Prostate gland (tissue), 2 donors: ENCODE measurements at regions not wholly inside any gene's neighbourhood (a gene's known extent, or its start where the extent isn't known, plus 50 kb on each side); places are given as distances from the start of the nearest gene placed in this dataset.

ENCODE experiments used
- DNase-seq: peaks from one replicate; pipeline ENCODE4 v3.0.0-alpha.2; 2019; ENCODE audit warnings: low spot score
- H3K27ac ChIP-seq, 2 donors: fragments of 200-600 bp; sonication (generic); 2 replicates each; pipeline ENCODE4 v1.5.1; 2017 to 2019
- H3K27me3 ChIP-seq: fragments of 200-600 bp; sonication (generic); replicated peaks from 2 replicates; pipeline ENCODE4 v1.5.1; 2019; ENCODE audit not compliant: insufficient read depth
- H3K36me3 ChIP-seq, 2 donors: fragments of 200-600 bp; sonication (generic); 1 replicate in 1 of 2; 2 replicates in 1 of 2; pipeline versions ENCODE4 v1.5.1 to v1.8.1; 2017 to 2019
- H3K4me1 ChIP-seq: fragments of 200-600 bp; sonication (generic); replicated peaks from 2 replicates; pipeline ENCODE4 v1.5.1; 2019
- H3K4me3 ChIP-seq, 2 donors: fragments of 200-600 bp; sonication (generic); 2 replicates each; pipeline ENCODE4 v1.5.1; 2017 to 2019
- H3K9me3 ChIP-seq: fragments of 200-600 bp; sonication (generic); 2 replicates; pipeline ENCODE4 v1.5.1; 2017
- CTCF ChIP-seq, 4 experiments: fragments of 200-600 bp in 2 of 4; fragments of 450-650 bp in 2 of 4; sonication (generic) in 2 of 4; IDR thresholded peaks; 1 replicate in 3 of 4; 2 replicates in 1 of 4; pipeline ENCODE4 v1.5.1; 2016 to 2019; ENCODE audit warnings: antibody characterized with exemption in 4 of 4, mild to moderate bottlenecking in 2 of 4, moderate library complexity in 2 of 4
- POLR2A ChIP-seq: fragments of 450-650 bp; IDR thresholded peaks from one replicate; pipeline ENCODE4 v1.6.1; 2016; ENCODE audit warnings: antibody characterized with exemption, mild to moderate bottlenecking
- POLR2AphosphoS5 ChIP-seq: sonication (generic); formaldehyde crosslinking; IDR thresholded peaks from one replicate; pipeline ENCODE4 v1.6.1; 2017; ENCODE audit warnings: antibody characterized with exemption
- WGBS: methylation state at CpG from one replicate; pipeline ENCODE4 v1.1.5; 2018; 5-methylcytosine and 5-hydroxymethylcytosine counted together
- intact Hi-C: fragments of 100-400 bp; cut with DNase I; formaldehyde crosslinking; loops from one replicate; pipeline ENCODE4 v1.14.2; 2022

- no peaks in the 10 kb centered on the region for H3K4me1 ChIP-seq
- no peak for TF ChIP-seq POLR2A
- 93% methylated on average over 4 of the region's 4 CpGs for WGBS
- H3K27ac ChIP-seq, result no peak overlapping the region
- no peaks in the 10 kb centered on the region for H3K27me3 ChIP-seq
- no peak overlapping the region for H3K4me3 ChIP-seq
- DNase-seq, result no peak
- no peaks in the 10 kb centered on the region for H3K9me3 ChIP-seq
- H3K36me3 ChIP-seq, result no peaks in the 10 kb centered on the region
- intact Hi-C loops, result no loop called here
These were observed 654.2 kb downstream of the HS3ST4 start for GRCh38 chr16:26345966-26346365.

GRCh38 chr16:26348095-26348494, 656.3 kb downstream of the HS3ST4 start:
- TF ChIP-seq POLR2A, result no peak
- no peak for TF ChIP-seq POLR2AphosphoS5
- TF ChIP-seq CTCF (IDR thresholded peaks at IDR 0.05), result no peak
- intact Hi-C loops, result no loop called here
- no peaks in the 10 kb centered on the region for H3K36me3 ChIP-seq
- H3K4me3 ChIP-seq, result no peak overlapping the region
- no peak overlapping the region for H3K27ac ChIP-seq
- 83% methylated on average over 10 of the region's 10 CpGs for WGBS
- no peaks in the 10 kb centered on the region for H3K27me3 ChIP-seq
- H3K9me3 ChIP-seq, result no peaks in the 10 kb centered on the region
- DNase-seq, result no peak
- no peaks in the 10 kb centered on the region for H3K4me1 ChIP-seq

- H3K4me1 ChIP-seq, result no peaks in the 10 kb centered on the region
- no peak for TF ChIP-seq CTCF (IDR thresholded peaks at IDR 0.05)
- TF ChIP-seq POLR2AphosphoS5, result no peak
- no peak for TF ChIP-seq POLR2A
- DNase-seq, result no peak
These were observed 669.1 kb downstream of the HS3ST4 start for GRCh38 chr16:26360867-26361266.

GRCh38 chr16:26363581-26363980, 671.8 kb downstream of the HS3ST4 start:
- H3K27me3 ChIP-seq, result peaks cover 2% of the 10 kb centered on the region
- no peak overlapping the region for H3K27ac ChIP-seq
- H3K4me1 ChIP-seq, result no peaks in the 10 kb centered on the region
- DNase-seq, result no peak
- TF ChIP-seq CTCF (IDR thresholded peaks at IDR 0.05), result no peak
- no peak for TF ChIP-seq POLR2AphosphoS5
- TF ChIP-seq POLR2A, result no peak
- H3K9me3 ChIP-seq, result no peaks in the 10 kb centered on the region
- WGBS, result 64% methylated on average over 1 of the region's 1 CpG
- no peaks in the 10 kb centered on the region for H3K36me3 ChIP-seq
- intact Hi-C loops, result no loop called here
- no peak overlapping the region for H3K4me3 ChIP-seq

More at GRCh38 chr16:26360867-26361266, 669.1 kb downstream of the HS3ST4 start:
- no peak overlapping the region for H3K27ac ChIP-seq
- H3K4me3 ChIP-seq, result no peak overlapping the region
- H3K36me3 ChIP-seq, result no peaks in the 10 kb centered on the region
- intact Hi-C loops, result no loop called here
- no peaks in the 10 kb centered on the region for H3K9me3 ChIP-seq
- H3K27me3 ChIP-seq, result peaks cover 2% of the 10 kb centered on the region
- WGBS, result 89% methylated on average over 4 of the region's 4 CpGs

GRCh38 chr16:26365161-26365940, 673.6 kb downstream of the HS3ST4 start:
- no peak for TF ChIP-seq POLR2AphosphoS5
- no peak for TF ChIP-seq CTCF (IDR thresholded peaks at IDR 0.05)
- TF ChIP-seq POLR2A, result no peak
- no peaks in the 10 kb centered on the region for H3K4me1 ChIP-seq
- DNase-seq, result no peak

More at GRCh38 chr16:26365161-26365940, 673.6 kb downstream of the HS3ST4 start:
- no peak overlapping the region for H3K4me3 ChIP-seq
- intact Hi-C loops, result no loop called here
- H3K27me3 ChIP-seq, result peaks cover 2% of the 10 kb centered on the region
- no peak overlapping the region for H3K27ac ChIP-seq
- WGBS, result 34% methylated on average over 8 of the region's 8 CpGs
- H3K36me3 ChIP-seq, result no peaks in the 10 kb centered on the region
- H3K9me3 ChIP-seq, result no peaks in the 10 kb centered on the region
